Calu3 (cell line): ENCODE measurements at regions not wholly inside any gene's neighbourhood (a gene's known extent, or its start where the extent isn't known, plus 50 kb on each side); places are given as distances from the start of the nearest gene placed in this dataset.

Experiments used
- BruUV-seq: library from RNA; stranded (reverse); fragments of 400-500 nt; replicated peaks from 2 replicates; lab custom pipeline; 2021; lab: Mats Ljungman, UMichigan
- CTCF ChIA-PET: fragments of 300-600 bp; sonication (Branson Sonifier 250); formaldehyde crosslinking; loops from one replicate; lab custom pipeline; 2022; ENCODE audit warnings: antibody characterized with exemption; lab: Charles Lee
- DNase-seq: peaks from one replicate; pipeline ENCODE4 v3.0.0; 2022
- H3K27ac Mint-ChIP-seq: one replicate; pipeline ENCODE4 v1.8.0; 2022; ENCODE audit warnings: mixed read lengths; ENCODE audit not compliant: unreplicated experiment
- H3K27me3 Mint-ChIP-seq: one replicate; pipeline ENCODE4 v1.8.0; 2022; ENCODE audit warnings: mixed read lengths; ENCODE audit not compliant: unreplicated experiment
- H3K36me3 Mint-ChIP-seq: one replicate; pipeline ENCODE4 v1.8.0; 2022; ENCODE audit warnings: mild to moderate bottlenecking, moderate library complexity, mixed read lengths; ENCODE audit not compliant: insufficient read depth, unreplicated experiment
- H3K4me1 Mint-ChIP-seq: one replicate; pipeline ENCODE4 v1.8.0; 2022; ENCODE audit warnings: mild to moderate bottlenecking, low read depth, mixed read lengths; ENCODE audit not compliant: unreplicated experiment
- H3K4me3 Mint-ChIP-seq: one replicate; pipeline ENCODE4 v1.8.0; 2022; ENCODE audit warnings: mild to moderate bottlenecking, low read depth, moderate library complexity, mixed read lengths; ENCODE audit not compliant: unreplicated experiment
- H3K9me3 Mint-ChIP-seq: one replicate; pipeline ENCODE4 v1.8.0; 2022; ENCODE audit warnings: low read depth, mixed read lengths; ENCODE audit not compliant: unreplicated experiment
- intact Hi-C: fragments of 100-400 bp; cut with micrococcal nuclease; formaldehyde crosslinking; loops from one replicate; pipeline ENCODE4 v1.10.0; 2022; ENCODE audit not compliant: unreplicated experiment
- TF ChIP-seq, protein P1 (sequence below): fragments of 200-600 bp; IDR thresholded peaks from one replicate; pipeline ENCODE4 v1.8.0; 2022; ENCODE audit warnings: antibody characterized with exemption; ENCODE audit not compliant: unreplicated experiment

DNA sequence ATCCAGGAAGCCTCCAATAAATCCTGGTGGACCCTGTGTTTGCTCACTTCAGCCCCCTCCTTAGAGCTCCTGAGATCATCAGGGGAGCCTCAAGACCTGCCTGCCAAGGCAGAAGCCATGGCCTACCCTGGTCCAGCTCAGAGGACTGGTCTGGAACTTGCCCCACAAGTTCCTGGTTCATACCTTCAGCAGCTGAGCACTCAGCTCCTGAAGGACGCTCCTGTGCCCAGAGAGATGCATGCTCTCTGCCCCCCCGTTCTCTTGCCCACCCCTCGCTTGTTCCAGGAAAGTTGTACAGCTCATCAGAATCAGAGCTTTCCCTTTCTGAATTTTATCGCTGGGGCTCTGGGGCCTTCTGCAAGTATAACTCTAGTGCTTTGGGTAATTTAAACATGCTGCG is 210.5 kb upstream of the ISX start:
- BruUV-seq = no TSS peak

DNA sequence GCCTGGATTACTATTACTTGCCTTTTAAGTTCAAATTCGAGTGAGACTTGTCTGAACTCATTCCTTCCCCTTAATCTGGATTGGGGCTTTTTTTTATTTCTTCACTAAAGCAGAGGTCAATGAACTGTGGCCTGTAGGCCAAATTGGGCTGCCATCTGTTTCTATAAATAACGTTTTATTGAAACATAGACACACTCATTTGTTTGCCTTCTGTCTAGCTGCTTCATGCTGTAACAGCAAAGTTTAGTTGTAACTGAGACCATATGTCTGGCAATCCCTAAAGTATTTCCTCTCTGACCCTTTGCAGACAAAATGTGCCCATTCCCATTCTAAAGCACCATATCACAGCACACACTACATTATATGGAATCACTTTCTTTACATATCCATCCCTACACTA is 207.9 kb upstream of the ISX start:
- H3K27ac Mint-ChIP-seq = no peak overlapping the region
- no peaks in the 10 kb centered on the region for H3K4me1 Mint-ChIP-seq
- no peaks in the 10 kb centered on the region for H3K27me3 Mint-ChIP-seq
- peaks cover 24% of the 10 kb centered on the region for H3K9me3 Mint-ChIP-seq
- CTCF ChIA-PET = no interaction called here
- no peak overlapping the region for H3K4me3 Mint-ChIP-seq
- TF ChIP-seq, protein P1, sequence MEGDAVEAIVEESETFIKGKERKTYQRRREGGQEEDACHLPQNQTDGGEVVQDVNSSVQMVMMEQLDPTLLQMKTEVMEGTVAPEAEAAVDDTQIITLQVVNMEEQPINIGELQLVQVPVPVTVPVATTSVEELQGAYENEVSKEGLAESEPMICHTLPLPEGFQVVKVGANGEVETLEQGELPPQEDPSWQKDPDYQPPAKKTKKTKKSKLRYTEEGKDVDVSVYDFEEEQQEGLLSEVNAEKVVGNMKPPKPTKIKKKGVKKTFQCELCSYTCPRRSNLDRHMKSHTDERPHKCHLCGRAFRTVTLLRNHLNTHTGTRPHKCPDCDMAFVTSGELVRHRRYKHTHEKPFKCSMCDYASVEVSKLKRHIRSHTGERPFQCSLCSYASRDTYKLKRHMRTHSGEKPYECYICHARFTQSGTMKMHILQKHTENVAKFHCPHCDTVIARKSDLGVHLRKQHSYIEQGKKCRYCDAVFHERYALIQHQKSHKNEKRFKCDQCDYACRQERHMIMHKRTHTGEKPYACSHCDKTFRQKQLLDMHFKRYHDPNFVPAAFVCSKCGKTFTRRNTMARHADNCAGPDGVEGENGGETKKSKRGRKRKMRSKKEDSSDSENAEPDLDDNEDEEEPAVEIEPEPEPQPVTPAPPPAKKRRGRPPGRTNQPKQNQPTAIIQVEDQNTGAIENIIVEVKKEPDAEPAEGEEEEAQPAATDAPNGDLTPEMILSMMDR = no peak
- BruUV-seq = no TSS peak
- intact Hi-C loops = no loop called here
- no peak for DNase-seq
- no peaks in the 10 kb centered on the region for H3K36me3 Mint-ChIP-seq

More for the DNA sequence above, 210.5 kb upstream of the ISX start:
- Mint-ChIP-seq H3K27me3 (no peaks in the 10 kb centered on the region), H3K27ac (no peak overlapping the region), H3K9me3 (peaks cover 26% of the 10 kb centered on the region), H3K4me1 (no peaks in the 10 kb centered on the region), H3K4me3 (no peak overlapping the region), H3K36me3 (no peaks in the 10 kb centered on the region)
- TF ChIP-seq, protein P1 = no peak
- CTCF ChIA-PET = interaction anchor here (0.6 kb wide), 1 partner anchor 295 kb away, joined by 6 read pairs; no protein-coding TSS in a partner anchor
- intact Hi-C loops = no loop called here
- DNase-seq = no peak

DNA sequence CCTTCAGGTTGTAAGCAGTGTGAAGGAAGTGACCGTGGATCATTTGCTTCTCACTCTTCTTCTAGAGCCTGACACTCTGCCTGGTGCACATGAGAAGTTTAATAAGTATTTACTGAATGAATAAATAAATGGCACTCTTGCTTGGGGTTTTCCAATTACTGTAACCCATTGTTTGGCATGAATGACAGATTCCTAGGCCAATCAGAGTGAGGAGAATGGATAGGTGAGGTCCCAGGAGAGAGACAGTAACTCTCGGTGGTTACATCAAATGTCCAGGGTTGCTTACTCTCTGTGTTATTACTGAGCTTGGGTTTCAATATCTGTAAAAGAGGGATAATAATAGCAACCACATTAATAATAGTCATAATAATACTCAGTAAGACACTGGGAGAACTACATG is 204.2 kb upstream of the ISX start:
- no peak overlapping the region for H3K27ac Mint-ChIP-seq
- no peaks in the 10 kb centered on the region for H3K36me3 Mint-ChIP-seq
- peaks cover 30% of the 10 kb centered on the region for H3K9me3 Mint-ChIP-seq
- DNase-seq = no peak
- TF ChIP-seq, protein P1 = no peak
- no TSS peak for BruUV-seq
- no peaks in the 10 kb centered on the region for H3K4me1 Mint-ChIP-seq
- intact Hi-C loops = no loop called here
- H3K27me3 Mint-ChIP-seq = no peaks in the 10 kb centered on the region
- CTCF ChIA-PET = no interaction called here
- H3K4me3 Mint-ChIP-seq = no peak overlapping the region

DNA sequence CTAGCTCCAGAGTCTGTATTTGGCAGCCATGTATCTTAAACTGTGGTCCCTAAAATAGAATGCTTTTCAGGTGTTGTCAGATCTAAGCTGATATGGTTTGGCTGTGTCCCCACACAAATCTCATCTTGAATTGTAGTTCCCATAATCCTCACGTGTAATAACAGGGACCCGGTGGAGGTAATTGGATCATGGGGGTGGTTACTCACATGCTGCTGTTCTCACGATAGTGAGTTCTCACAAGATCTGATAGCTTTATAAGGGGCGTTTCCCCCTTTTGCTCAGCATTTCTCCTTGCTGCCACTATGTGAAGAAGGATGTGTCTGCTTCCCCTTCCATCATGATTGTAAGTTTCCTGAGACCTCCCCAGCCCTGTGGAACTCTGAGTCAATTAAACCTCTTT is 199.9 kb upstream of the ISX start:
- no TSS peak for BruUV-seq
- no peak for DNase-seq
- CTCF ChIA-PET = no interaction called here
- TF ChIP-seq, protein P1 = no peak
- Mint-ChIP-seq H3K4me1 (no peaks in the 10 kb centered on the region), H3K36me3 (no peaks in the 10 kb centered on the region), H3K9me3 (peaks cover 22% of the 10 kb centered on the region), H3K27ac (no peak overlapping the region), H3K4me3 (no peak overlapping the region), H3K27me3 (no peaks in the 10 kb centered on the region)
- intact Hi-C loops = no loop called here
